WERI-Rb-1 (cell line): ENCODE measurements at regions not wholly inside any gene's neighbourhood (a gene's known extent, or its start where the extent isn't known, plus 50 kb on each side); places are given as distances from the start of the nearest gene placed in this dataset.

Source experiments
- DNase-seq: peaks from one replicate; pipeline ENCODE4 v3.0.0-alpha.2; 2020
- H3K27ac ChIP-seq: fragments of 250-450 bp; sonication (Bioruptor Pico); 2 replicates; pipeline ENCODE4 v1.5.1; 2020; ENCODE audit warnings: mild to moderate bottlenecking, moderate library complexity
- H3K27me3 ChIP-seq: fragments of 250-450 bp; sonication (Bioruptor Pico); 2 replicates; pipeline ENCODE4 v1.5.1; 2021; ENCODE audit warnings: mild to moderate bottlenecking, low read depth, moderate library complexity; ENCODE audit not compliant: insufficient read depth, severe bottlenecking
- H3K36me3 ChIP-seq: fragments of 250-450 bp; sonication (Bioruptor Pico); 2 replicates; pipeline ENCODE4 v1.5.1; 2020; ENCODE audit warnings: mild to moderate bottlenecking, moderate library complexity
- H3K4me3 ChIP-seq: 2 replicates; pipeline ENCODE4 v1.5.1; 2011; ENCODE audit warnings: low read depth, mild to moderate bottlenecking, control low read depth, low read length
- H3K9me3 ChIP-seq: fragments of 250-450 bp; sonication (Bioruptor Pico); 2 replicates; pipeline ENCODE4 v1.5.1; 2021; ENCODE audit warnings: mild to moderate bottlenecking, moderate library complexity; ENCODE audit not compliant: severe bottlenecking
- TF ChIP-seq, protein P1 (sequence below): IDR thresholded peaks from 2 replicates; pipeline ENCODE4 v1.5.1; 2011; ENCODE audit warnings: low read depth, mild to moderate bottlenecking, control low read depth, inconsistent platforms, low read length

DNA sequence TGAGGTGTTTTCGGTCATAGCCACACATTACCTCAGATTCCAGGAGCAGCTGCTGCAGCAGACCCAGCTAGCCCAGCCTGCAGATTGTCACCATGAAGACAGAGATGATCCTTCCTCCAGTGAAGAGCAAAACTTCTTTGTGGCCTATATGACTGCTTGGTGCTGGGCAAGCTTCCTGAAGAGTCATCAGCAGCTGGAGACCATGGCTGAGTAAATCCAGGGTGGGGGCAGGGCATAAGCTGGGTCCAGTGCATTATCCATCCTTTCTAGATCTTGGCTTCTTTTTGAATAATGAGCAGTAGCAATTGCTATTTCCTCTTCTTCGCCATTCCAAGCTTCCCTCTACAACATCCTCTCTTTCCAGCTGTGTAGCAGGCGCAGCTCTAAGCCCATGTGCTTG is 373.1 kb upstream of the DDHD1 start:
- no peak overlapping the region for H3K4me3 ChIP-seq
- no peaks in the 10 kb centered on the region for H3K36me3 ChIP-seq
- peaks cover 41% of the 10 kb centered on the region for H3K27me3 ChIP-seq
- TF ChIP-seq, protein P1, sequence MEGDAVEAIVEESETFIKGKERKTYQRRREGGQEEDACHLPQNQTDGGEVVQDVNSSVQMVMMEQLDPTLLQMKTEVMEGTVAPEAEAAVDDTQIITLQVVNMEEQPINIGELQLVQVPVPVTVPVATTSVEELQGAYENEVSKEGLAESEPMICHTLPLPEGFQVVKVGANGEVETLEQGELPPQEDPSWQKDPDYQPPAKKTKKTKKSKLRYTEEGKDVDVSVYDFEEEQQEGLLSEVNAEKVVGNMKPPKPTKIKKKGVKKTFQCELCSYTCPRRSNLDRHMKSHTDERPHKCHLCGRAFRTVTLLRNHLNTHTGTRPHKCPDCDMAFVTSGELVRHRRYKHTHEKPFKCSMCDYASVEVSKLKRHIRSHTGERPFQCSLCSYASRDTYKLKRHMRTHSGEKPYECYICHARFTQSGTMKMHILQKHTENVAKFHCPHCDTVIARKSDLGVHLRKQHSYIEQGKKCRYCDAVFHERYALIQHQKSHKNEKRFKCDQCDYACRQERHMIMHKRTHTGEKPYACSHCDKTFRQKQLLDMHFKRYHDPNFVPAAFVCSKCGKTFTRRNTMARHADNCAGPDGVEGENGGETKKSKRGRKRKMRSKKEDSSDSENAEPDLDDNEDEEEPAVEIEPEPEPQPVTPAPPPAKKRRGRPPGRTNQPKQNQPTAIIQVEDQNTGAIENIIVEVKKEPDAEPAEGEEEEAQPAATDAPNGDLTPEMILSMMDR, result no peak
- peaks cover 4% of the 10 kb centered on the region for H3K9me3 ChIP-seq
- no peak overlapping the region for H3K27ac ChIP-seq
- DNase-seq, result no peak

DNA sequence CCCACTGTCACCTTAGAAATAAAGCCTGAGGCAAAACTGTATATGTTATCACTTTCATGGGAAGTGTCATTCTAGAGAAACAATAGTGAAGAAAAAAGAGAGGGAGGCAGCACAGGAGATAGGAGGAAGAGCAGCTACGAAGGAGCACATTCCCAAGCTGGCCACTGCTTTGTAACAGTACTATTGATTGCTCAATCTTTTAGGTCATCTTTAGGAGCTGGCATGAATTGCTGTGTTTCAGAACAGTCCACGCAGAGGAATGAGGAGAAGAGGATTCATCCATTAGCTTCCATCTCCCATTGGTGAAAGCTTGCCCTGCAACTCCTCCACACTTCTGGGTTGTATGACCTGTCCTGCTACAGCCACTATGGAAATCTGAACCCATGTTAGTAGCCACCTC is 372.5 kb upstream of the DDHD1 start:
- no peak overlapping the region for H3K4me3 ChIP-seq
- TF ChIP-seq, protein P1, result no peak
- peaks cover 38% of the 10 kb centered on the region for H3K27me3 ChIP-seq
- H3K27ac ChIP-seq, result no peak overlapping the region
- peaks cover 4% of the 10 kb centered on the region for H3K9me3 ChIP-seq
- no peak for DNase-seq
- H3K36me3 ChIP-seq, result no peaks in the 10 kb centered on the region

DNA sequence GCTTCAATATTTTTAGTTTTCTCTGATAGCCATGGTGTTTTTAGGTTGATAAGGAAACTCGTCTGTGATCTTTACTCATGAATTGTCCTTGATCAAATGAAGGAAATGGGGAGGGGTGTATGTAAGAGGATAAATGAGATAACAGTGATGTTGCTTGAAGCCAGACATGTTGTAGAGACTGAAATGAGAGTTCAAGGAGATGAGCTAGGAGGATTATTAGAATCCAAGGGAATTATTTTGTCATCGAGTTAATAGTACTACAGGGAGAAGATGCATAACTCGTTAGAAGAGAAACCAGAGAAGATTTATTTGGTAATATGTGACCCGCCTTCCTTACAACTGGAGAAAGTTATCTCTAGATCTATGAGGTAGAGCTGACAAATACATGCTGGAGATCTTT is 371.3 kb upstream of the DDHD1 start:
- no peaks in the 10 kb centered on the region for H3K36me3 ChIP-seq
- peaks cover 4% of the 10 kb centered on the region for H3K9me3 ChIP-seq
- H3K4me3 ChIP-seq, result no peak overlapping the region
- H3K27ac ChIP-seq, result no peak overlapping the region
- peaks cover 36% of the 10 kb centered on the region for H3K27me3 ChIP-seq
- DNase-seq, result no peak
- TF ChIP-seq, protein P1, result no peak

DNA sequence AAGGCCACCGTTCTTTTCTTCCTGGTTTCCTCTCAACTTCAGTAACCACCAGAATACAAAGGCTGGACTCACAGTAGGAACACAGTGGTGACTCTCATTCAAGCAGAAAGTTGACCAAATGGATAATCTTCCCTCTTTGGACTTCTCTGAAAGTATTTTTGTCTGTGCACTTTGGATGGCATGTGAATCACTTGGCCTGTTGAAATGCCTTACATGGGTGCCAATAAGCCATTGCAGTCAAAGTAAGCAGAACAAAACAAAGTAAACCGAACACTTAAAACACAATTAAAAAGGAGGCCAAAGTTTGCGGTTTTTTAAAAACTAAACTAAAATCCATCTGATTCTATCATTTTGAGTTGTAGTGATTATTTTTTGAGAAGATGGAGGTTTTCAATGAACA is 370.1 kb upstream of the DDHD1 start:
- DNase-seq, result no peak
- TF ChIP-seq, protein P1, result no peak
- Histone ChIP-seq H3K27me3 (peaks cover 33% of the 10 kb centered on the region), H3K36me3 (no peaks in the 10 kb centered on the region), H3K27ac (no peak overlapping the region), H3K9me3 (peaks cover 4% of the 10 kb centered on the region), H3K4me3 (no peak overlapping the region)

DNA sequence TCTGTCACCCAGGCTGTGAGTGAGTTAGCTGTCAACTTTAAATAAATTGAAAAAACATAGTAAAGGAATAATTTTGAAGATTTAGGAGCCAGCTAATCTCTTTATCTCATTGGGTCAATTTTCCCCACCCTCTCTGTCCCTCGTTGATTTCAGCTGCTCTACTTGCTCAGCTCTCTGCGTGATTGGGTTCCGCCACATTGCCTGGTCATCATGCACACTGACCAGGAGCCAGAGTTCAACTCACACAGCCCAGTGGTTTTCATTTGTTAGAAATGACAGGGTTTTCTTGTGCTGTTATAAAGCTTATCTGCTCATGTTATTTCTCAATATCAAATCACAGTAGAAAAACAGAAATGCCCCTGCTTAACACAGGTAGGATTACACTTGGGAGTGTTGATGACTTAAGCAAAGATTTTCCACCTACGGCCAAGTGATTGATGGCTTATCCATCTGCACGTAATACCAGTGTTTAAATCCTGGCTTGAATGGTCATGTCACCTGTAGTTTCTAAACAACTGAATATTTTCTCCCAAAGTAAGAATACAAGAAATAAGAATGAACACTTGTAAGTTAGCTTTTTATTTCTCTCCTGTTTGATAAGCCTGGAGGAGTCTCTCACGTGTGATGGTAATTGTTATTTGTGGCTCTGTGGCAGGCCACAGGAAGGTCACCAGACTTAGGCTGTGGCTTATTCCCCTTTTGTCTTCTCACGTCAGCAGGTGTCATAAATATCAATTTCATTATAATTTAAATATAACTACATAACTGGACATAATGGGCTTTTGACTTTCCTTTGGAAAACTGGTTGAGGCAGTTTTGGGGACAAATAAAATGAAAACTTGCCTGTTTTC is 367.2 kb upstream of the DDHD1 start:
- TF ChIP-seq, protein P1, result no peak
- H3K9me3 ChIP-seq, result peaks cover 4% of the 10 kb centered on the region
- H3K27ac ChIP-seq, result no peak overlapping the region
- DNase-seq, result no peak
- H3K36me3 ChIP-seq, result no peaks in the 10 kb centered on the region
- peaks cover 34% of the 10 kb centered on the region for H3K27me3 ChIP-seq
- H3K4me3 ChIP-seq, result no peak overlapping the region

DNA sequence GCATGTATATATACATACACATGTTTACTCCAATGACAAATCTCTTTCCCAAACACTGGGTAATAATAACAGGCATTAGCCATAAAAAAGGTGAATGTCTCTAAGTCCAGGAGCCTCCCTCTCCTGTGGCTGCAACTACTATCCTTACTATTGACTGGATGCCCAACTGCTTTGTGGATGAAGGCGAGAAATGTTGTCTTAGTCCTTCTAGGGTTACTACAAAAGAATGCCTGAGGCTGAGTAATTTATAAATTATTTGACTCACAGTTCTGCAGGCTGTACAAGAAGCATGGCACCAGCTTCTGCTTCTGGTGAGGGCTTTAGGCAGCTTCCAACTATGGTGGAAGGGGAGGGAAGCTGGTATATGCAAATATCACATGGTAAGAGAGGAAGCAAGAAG is 366.0 kb upstream of the DDHD1 start:
- DNase-seq, result no peak
- TF ChIP-seq, protein P1, result no peak
- no peak overlapping the region for H3K27ac ChIP-seq
- no peaks in the 10 kb centered on the region for H3K36me3 ChIP-seq
- H3K9me3 ChIP-seq, result peaks cover 4% of the 10 kb centered on the region
- peaks cover 35% of the 10 kb centered on the region for H3K27me3 ChIP-seq
- no peak overlapping the region for H3K4me3 ChIP-seq
